GM13976 (cell line): ENCODE measurements at regions not wholly inside any gene's neighbourhood (a gene's known extent, or its start where the extent isn't known, plus 50 kb on each side); places are given as distances from the start of the nearest gene placed in this dataset.
"Not testable (repeated sequence)": the region's sequence is repeated elsewhere in the genome, so short reads cannot be mapped to it uniquely, and the experiment has no call there.

Experiments
- DNase-seq: peaks from one replicate; pipeline ENCODE4 v3.0.0; 2012; ENCODE audit warnings: low spot score
- CTCF ChIP-seq: IDR thresholded peaks from 2 replicates; pipeline ENCODE4 v1.5.1; 2012; ENCODE audit warnings: borderline replicate concordance, mild to moderate bottlenecking; ENCODE audit not compliant: insufficient read depth; ENCODE audit errors: extremely low read depth, missing control alignments, control extremely low read depth
- in situ Hi-C: fragments of 300-500 bp; cut with MboI; formaldehyde crosslinking; loops from one replicate; pipeline ENCODE4 v1.12.0; 2022; ENCODE audit warnings: low sequenced_read_pairs, mixed read lengths, inconsistent platforms; ENCODE audit not compliant: unreplicated experiment

- in situ Hi-C loops: no loop called here
- no peak for TF ChIP-seq CTCF
- DNase-seq: no peak
Measured at GRCh38 chr2:16346671-16347070, 319.0 kb downstream of the CYRIA start.

GRCh38 chr2:16345231-16345630, 320.4 kb downstream of the CYRIA start:
- in situ Hi-C loops, DNase-seq: not testable (repeated sequence)

- TF ChIP-seq CTCF: no peak
- in situ Hi-C loops: no loop called here
- DNase-seq: no peak
Measured at GRCh38 chr2:16339206-16339605, 326.4 kb downstream of the CYRIA start.

GRCh38 chr2:16338026-16338425, 327.6 kb downstream of the CYRIA start:
- DNase-seq: no peak
- TF ChIP-seq CTCF: no peak
- in situ Hi-C loops: no loop called here

- DNase-seq: no peak
- in situ Hi-C loops: no loop called here
- TF ChIP-seq CTCF: no peak
Measured at GRCh38 chr2:16336916-16337315, 328.7 kb downstream of the CYRIA start.

- in situ Hi-C loops: no loop called here
- DNase-seq: no peak
- no peak for TF ChIP-seq CTCF
Measured at GRCh38 chr2:16336491-16336890, 329.1 kb downstream of the CYRIA start.

GRCh38 chr2:16335947-16336346, 329.7 kb downstream of the CYRIA start:
- TF ChIP-seq CTCF: no peak
- in situ Hi-C loops: no loop called here
- no peak for DNase-seq
